ENCODE measurements at regions not wholly inside any gene's neighbourhood (a gene's known extent, or its start where the extent isn't known, plus 50 kb on each side); places are given as distances from the start of the nearest gene placed in this dataset.
"Not testable (repeated sequence)": the region's sequence is repeated elsewhere in the genome, so short reads cannot be mapped to it uniquely, and the experiment has no call there.

GRCh38 chrX:94854251-94854650 lies 1180.2 kb downstream of the FAM133A start:
- DNase-seq, result no peak

DNA sequence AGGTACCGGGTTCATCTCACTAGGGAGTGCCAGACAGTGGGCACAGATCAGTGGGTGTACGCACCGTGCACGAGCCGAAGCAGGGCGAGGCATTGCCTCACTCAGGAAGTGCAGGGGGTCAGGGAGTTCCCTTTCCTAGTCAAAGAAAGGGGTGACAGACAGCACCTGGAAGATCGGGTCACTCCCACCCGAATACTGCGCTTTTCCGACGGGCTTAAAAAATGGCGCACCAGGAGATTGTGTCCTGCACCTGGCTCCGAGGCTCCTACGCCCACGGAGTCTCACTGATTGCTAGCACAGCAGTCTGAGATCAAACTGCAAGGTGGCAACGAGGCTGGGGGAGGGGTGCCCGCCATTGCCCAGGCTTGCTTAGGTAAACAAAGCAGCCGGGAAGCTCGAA lies 1188.5 kb downstream of the FAM133A start:
- DNase-seq, result not testable (repeated sequence)

DNA sequence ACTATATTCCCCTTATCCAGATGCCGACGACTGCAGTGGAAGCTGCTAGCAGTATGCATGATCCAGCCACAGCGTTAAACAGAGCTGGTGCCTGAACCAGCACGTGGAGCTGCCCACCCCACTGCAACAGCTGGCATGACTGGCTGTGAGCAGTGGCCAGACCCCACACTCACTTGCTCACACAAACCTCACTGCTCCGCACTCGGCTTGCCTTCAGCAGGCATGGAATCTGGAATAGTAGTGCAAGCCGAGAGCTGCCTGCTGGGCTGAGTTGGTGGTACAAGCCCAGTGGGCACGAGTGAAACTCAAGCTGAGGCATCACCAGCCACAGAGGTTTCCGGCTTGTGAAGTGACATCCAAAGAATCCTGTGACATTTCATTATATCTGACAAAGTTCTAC lies 1197.6 kb downstream of the FAM133A start:
- DNase-seq, result no peak

DNA sequence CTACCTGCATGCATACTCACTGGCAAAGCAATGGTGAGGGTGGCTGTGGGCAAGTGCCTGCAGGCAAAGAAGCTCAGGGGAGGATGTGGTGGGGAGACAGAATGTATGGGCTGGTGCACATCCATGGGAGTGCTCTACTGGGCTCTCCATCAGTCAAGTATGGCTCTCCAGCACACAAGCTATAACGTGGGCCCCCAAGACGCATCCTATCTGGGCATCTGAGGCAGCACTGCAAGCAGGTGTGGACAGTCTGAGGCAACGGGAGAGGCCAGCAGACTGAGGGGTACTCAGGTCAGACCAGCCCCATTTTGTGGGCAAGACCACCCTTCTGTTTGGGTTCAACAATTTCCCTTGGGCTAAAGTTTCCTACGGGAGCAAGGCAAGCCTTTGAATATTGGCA lies 1227.8 kb downstream of the FAM133A start:
- DNase-seq, result no peak

DNA sequence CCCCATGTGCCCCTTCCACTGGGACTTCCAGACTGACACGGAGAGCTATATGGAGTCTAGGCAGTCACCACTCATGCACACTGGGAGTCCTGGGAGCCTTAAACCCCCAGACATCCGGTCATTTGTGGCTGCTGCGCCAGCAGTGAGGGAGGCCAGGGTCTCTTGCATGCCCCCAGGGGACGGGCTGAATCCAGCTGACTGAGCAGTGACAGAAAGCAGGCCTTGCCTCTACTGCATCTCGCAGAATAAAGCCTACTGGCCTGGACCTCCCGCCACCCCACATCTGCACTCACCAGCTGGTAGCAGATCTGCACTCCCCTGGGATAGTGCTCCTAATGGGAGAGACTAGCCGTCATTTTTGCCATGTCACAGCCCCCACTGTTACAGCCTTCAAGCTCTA lies 1234.2 kb downstream of the FAM133A start:
- DNase-seq, result no peak

DNA sequence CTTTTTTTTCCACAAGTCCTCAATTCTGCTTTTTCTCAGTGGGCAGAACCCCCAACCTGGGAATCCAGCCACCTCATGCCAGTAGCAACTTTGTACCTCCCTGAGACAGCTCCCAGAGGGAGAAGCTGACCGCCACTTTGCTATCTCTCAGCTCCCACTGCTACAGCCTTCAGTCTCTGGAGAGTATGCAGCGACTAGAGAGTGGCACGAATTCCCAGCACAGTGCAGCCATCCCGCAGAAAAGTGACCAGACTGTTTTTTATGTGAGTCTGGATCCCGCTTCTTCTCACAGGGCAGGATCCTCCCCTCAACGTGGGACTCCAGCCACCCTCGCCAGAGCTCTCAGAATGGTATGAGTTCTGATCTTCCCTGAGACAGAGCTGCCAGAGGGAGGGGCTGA lies 1234.6 kb downstream of the FAM133A start:
- no peak for DNase-seq

DNA sequence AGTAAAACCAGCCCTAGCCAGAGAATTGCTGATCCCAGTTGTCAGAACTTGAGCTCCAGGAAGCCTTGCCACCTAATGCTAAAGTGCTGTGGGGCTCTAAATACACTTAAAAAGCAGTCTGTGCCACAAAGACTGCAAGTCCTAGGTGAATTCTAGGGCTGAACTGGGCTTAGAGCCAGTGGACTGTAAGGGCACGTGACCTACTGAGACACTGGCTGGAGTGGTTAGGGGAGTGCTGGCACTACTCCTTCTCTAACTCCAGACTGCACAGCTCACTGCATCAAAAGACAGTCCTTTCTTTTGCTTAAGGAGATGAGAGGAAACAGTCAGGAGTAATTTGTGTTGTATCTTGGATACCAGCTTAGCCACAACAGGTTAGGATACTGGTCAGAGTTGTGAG lies 1240.2 kb downstream of the FAM133A start:
- no peak for DNase-seq

GRCh38 chrX:94932278-94932965 lies 1258.4 kb downstream of the FAM133A start:
- no peak for DNase-seq

DNA sequence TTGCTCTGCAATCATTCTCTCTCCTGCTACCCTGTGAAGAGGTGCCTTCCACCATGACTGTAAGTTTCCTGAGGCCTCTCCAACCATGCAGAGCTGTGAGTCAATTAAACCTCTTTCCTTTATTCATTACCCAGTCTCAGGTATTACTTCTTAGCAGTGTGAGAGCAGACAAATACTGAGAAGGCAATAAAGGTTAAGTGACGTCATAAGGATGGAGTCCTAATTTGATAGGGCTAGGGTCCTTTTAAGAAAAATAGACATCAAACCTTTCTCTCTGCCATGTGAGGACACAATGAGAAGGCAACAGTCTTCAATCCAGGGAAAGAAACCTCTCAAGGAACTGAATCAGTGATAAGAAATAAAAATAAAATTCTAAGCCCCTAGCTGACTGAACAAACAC lies 1262.7 kb downstream of the FAM133A start:
- DNase-seq, result no peak

- no peak for DNase-seq
Observed at GRCh38 chrX:94937491-94937890, 1263.5 kb downstream of the FAM133A start.

GRCh38 chrX:94942603-94943002 lies 1268.6 kb downstream of the FAM133A start:
- no peak for DNase-seq

DNA sequence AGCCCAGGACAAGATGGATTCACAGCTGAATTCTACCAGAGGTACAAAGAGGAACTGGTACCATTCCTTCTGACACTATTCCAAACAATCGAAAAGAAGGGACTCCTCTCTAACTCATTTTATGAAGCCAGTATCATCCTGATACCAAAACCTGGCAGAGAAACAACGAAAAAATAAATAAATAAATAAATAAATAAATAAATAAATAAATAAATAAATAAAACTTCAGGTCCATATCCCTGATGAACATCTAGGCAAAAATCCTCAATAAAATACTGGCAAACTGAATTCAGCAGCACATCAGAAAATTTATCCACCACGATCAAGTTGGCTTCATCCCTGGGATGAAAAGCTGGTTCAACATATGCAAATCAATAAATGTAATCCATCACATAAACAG lies 1272.1 kb downstream of the FAM133A start:
- DNase-seq, result not testable (repeated sequence)

- no peak for DNase-seq
Observed at GRCh38 chrX:94961730-94962129, 1287.7 kb downstream of the FAM133A start.

DNA sequence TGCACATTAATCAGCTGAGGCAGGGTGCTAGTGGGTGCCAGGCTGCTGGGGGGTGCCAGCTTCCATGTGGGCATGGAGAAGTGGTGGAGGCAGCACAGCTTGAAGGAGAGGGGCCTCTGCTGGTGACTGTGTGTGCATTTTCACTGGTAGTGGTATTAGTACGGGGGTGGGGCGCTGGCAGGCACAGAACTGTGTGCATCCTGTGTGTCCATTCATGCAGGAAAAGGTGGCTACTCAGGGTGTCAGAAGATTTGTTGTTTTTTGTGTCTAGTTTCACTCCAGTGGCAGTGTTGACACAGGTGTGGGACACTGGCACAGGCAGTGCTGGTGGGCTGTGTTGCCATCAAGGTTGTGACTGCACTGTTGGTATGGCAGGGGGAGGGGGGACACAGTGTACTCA lies 1303.6 kb downstream of the FAM133A start:
- no peak for DNase-seq

- no peak for DNase-seq
Observed at GRCh38 chrX:94977986-94978385, 1304.0 kb downstream of the FAM133A start.

All from activated CD4-positive, alpha-beta T cell treated with anti-CD3 and anti-CD28 coated beads, Interleukin-10, Interleukin-2, amounts not matched to agents 100 ng/mL and 50 ng/mL, durations not matched to agents 16 hours and 8 hours (primary cell).